ENCODE measurements at regions not wholly inside any gene's neighbourhood (a gene's known extent, or its start where the extent isn't known, plus 50 kb on each side); places are given as distances from the start of the nearest gene placed in this dataset.

DNA sequence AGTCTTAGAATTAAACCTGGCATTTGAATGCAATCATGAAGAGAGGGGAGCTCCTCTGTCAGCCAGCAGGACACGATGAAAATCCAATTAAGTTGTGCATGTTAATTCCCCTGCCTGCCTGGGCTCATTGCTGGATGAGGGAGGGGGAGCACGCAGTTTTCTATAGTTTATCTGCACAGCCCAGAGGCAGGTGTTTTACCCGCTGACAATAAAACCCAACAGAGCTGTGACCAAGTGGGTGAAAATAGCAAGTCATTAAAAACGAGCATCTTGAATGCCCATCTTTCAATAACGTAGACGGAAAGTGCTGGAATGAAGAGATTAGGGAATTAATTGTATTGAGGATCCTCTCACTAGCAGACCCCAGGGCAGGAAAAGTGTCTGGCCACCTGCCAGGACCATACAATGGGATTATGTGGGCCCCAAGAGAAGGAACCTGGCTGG lies 100.1 kb upstream of the FAM20C start:
- H3K4me1 Mint-ChIP-seq = peaks cover 39% of the 10 kb centered on the region
- TF ChIP-seq, protein P1, sequence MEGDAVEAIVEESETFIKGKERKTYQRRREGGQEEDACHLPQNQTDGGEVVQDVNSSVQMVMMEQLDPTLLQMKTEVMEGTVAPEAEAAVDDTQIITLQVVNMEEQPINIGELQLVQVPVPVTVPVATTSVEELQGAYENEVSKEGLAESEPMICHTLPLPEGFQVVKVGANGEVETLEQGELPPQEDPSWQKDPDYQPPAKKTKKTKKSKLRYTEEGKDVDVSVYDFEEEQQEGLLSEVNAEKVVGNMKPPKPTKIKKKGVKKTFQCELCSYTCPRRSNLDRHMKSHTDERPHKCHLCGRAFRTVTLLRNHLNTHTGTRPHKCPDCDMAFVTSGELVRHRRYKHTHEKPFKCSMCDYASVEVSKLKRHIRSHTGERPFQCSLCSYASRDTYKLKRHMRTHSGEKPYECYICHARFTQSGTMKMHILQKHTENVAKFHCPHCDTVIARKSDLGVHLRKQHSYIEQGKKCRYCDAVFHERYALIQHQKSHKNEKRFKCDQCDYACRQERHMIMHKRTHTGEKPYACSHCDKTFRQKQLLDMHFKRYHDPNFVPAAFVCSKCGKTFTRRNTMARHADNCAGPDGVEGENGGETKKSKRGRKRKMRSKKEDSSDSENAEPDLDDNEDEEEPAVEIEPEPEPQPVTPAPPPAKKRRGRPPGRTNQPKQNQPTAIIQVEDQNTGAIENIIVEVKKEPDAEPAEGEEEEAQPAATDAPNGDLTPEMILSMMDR (IDR thresholded peaks at IDR 0.05; ENCODE audit: unreplicated experiment) = no peak
- no peak overlapping the region for H3K27ac Mint-ChIP-seq
- H3K9me3 Mint-ChIP-seq = peaks cover 5% of the 10 kb centered on the region
- H3K4me3 Mint-ChIP-seq = no peak overlapping the region
- no peaks in the 10 kb centered on the region for H3K36me3 Mint-ChIP-seq
- H3K27me3 Mint-ChIP-seq (ENCODE audit: low read depth) = peaks cover 15% of the 10 kb centered on the region
- no peak for DNase-seq (ENCODE audit: low spot score in 2 of 2, unreplicated experiment in 2 of 2)

DNA sequence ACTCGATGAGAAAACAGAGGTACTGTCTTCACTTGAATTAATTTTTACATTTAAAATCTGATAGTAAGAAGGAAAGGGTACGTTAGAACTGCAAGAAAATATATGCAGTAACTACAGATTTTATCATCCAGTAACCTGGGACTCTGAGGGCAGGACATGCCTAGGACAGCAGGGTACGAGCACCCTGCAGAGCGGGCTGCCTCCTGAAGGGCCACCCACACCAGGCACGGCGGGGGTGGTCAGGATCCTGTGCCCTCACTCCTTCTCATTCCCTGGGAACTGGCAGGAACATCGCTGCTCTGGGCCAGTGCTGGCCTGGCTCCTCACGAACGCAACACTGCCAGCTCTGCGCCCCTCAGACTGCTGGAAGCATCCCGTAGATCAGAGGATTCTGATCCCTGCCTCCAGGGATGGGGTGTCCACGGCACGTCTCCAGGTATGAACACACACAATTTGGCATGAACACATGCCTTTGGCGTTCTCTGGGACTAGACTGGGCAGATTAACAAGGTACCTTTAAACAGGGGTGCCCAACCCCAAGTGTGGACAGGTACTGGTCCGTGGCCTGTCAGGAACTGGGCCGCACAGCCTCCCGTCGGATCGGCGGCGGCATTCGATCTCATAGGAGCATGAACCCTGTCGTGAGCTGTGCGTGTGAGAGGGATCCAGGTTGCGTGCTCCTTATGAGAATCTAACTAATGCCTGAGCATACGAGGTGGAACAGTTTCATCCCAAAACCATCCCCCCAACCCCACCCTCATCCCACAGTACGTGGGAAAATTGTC lies 99.3 kb upstream of the FAM20C start:
- peaks cover 15% of the 10 kb centered on the region for H3K27me3 Mint-ChIP-seq (ENCODE audit: low read depth)
- no peak overlapping the region for H3K27ac Mint-ChIP-seq
- H3K4me1 Mint-ChIP-seq = peaks cover 39% of the 10 kb centered on the region
- no peaks in the 10 kb centered on the region for H3K36me3 Mint-ChIP-seq
- TF ChIP-seq, protein P1 (IDR thresholded peaks at IDR 0.05; ENCODE audit: unreplicated experiment) = no peak
- peaks cover 9% of the 10 kb centered on the region for H3K9me3 Mint-ChIP-seq
- H3K4me3 Mint-ChIP-seq = no peak overlapping the region
- DNase-seq (ENCODE audit: low spot score in 2 of 2, unreplicated experiment in 2 of 2) = no peak

GRCh38 chr7:94251-94801 lies 98.0 kb upstream of the FAM20C start:
- Mint-ChIP-seq H3K9me3 (peaks cover 14% of the 10 kb centered on the region), H3K36me3 (no peaks in the 10 kb centered on the region), H3K4me1 (peaks cover 32% of the 10 kb centered on the region), H3K27ac (no peak overlapping the region), H3K27me3 (ENCODE audit: low read depth) (peaks cover 15% of the 10 kb centered on the region), H3K4me3 (no peak overlapping the region)
- DNase-seq (ENCODE audit: low spot score in 2 of 2, unreplicated experiment in 2 of 2) = no peak
- TF ChIP-seq, protein P1 (IDR thresholded peaks at IDR 0.05; ENCODE audit: unreplicated experiment) = no peak

DNA sequence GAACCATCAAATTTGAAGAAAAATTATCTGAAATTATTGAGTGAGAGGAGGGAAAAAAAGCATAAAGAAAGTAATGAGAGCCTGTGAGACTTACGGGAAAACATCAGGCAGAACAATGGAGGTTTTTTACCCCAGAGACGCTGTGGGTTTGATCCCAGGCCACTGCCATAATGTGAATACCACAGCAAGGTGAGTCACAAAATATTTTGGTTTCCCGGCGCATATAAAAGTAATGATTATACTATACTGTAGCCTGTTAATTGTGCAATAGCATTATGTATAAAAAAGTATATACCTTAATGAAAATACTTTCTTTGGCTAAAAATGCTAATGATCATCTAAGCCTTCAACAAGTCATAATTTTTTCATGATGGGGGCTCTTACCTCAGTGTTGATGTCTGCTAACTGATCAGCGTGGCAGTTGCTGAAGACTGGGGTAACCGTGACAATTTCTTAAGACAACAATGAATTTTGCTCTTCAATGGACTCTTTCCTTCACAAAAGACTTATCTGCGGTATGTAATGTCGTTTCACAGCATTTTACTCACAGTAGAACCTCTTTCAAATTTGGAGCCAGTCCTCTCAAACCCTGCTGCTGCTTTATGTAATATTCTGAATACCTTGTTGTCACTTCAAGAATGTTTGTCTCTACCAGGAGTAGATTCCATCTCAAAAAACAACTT lies 97.0 kb upstream of the FAM20C start:
- Mint-ChIP-seq H3K4me1 (peaks cover 22% of the 10 kb centered on the region), H3K27ac (no peak overlapping the region), H3K4me3 (no peak overlapping the region), H3K9me3 (peaks cover 22% of the 10 kb centered on the region), H3K27me3 (ENCODE audit: low read depth) (peaks cover 15% of the 10 kb centered on the region), H3K36me3 (no peaks in the 10 kb centered on the region)
- DNase-seq (ENCODE audit: low spot score in 2 of 2, unreplicated experiment in 2 of 2) = no peak
- TF ChIP-seq, protein P1 (IDR thresholded peaks at IDR 0.05; ENCODE audit: unreplicated experiment) = no peak

- Mint-ChIP-seq H3K27me3 (ENCODE audit: low read depth) (peaks cover 15% of the 10 kb centered on the region), H3K4me3 (no peak overlapping the region), H3K36me3 (no peaks in the 10 kb centered on the region), H3K4me1 (peaks cover 16% of the 10 kb centered on the region), H3K9me3 (peaks cover 25% of the 10 kb centered on the region), H3K27ac (no peak overlapping the region)
- TF ChIP-seq, protein P1 (IDR thresholded peaks at IDR 0.05; ENCODE audit: unreplicated experiment) = no peak
- DNase-seq (ENCODE audit: low spot score in 2 of 2, unreplicated experiment in 2 of 2) = no peak
Observed at GRCh38 chr7:95863-96260, 96.5 kb upstream of the FAM20C start.

Measured in mesothelial cell of epicardium (in vitro differentiated cells).